Ishikawa (cell line): ENCODE measurements at regions not wholly inside any gene's neighbourhood (a gene's known extent, or its start where the extent isn't known, plus 50 kb on each side); places are given as distances from the start of the nearest gene placed in this dataset.

ENCODE experiments used
- CEBPB ChIP-seq: IDR thresholded peaks from 2 replicates; pipeline ENCODE4 v1.6.1; 2012
- CREB1 ChIP-seq: IDR thresholded peaks from 2 replicates; pipeline ENCODE4 v1.6.1; 2012; ENCODE audit warnings: low read depth
- EGR1 ChIP-seq: IDR thresholded peaks from 2 replicates; pipeline ENCODE4 v1.6.1; 2012
- FOXM1 ChIP-seq: IDR thresholded peaks from 2 replicates; pipeline ENCODE4 v1.6.1; 2012; ENCODE audit warnings: low read depth, borderline replicate concordance
- TEAD4 ChIP-seq: IDR thresholded peaks from 2 replicates; pipeline ENCODE4 v1.6.1; 2012

DNA sequence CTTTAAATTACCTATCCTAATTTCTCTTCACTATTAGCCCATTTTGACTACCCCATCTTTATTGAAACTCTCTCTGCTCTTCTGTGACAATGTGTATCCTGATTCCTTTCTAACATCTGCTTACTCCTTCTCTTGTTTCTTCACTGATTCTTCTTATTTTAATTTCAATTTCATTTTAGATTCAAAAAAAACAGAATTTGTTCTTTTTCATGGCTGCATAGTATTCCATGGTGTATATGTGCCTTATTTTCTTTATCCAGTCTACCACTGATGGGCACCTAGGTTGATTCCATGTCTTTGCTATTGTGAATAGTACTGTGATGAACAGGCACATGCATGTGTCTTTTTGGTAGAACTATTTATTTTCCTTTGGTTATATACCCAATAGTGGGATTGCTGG is 120.0 kb upstream of the VAMP7 start:
- TF ChIP-seq FOXM1 (no peak), TEAD4 (no peak), EGR1 (no peak), CEBPB (no peak), CREB1 (no peak)
